GM19025 (cell line): ENCODE measurements at regions not wholly inside any gene's neighbourhood (a gene's known extent, or its start where the extent isn't known, plus 50 kb on each side); places are given as distances from the start of the nearest gene placed in this dataset.

ENCODE experiments used
- ATAC-seq: cut with Tn5 transposase; IDR thresholded peaks from one replicate; pipeline ENCODE4 v1.9.1; 2021; ENCODE audit warnings: mild to moderate bottlenecking, low read depth, moderate library complexity; ENCODE audit not compliant: unreplicated experiment

DNA sequence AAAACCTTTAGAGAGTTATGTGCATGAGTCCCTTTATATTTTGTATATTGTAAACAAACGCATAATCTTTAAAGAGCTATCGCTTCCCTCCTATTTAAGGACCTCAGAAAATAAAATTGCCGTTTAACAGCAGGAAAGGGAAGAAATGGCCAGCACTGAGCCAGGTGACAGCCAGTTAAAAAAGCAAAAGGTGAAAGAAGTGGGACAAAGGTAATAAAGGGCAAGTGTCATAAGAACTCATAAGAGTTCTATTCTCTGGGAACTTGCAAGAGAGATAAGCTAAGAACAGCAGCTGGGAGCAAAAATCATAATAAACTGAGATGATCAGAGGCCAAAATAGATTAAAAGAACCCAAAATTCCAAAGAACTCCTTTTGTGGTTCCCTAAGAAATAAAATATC lies 520.9 kb upstream of the PKN2 start:
- no peak for ATAC-seq

GRCh38 chr1:88168126-88168525 lies 515.9 kb upstream of the PKN2 start:
- no peak for ATAC-seq

DNA sequence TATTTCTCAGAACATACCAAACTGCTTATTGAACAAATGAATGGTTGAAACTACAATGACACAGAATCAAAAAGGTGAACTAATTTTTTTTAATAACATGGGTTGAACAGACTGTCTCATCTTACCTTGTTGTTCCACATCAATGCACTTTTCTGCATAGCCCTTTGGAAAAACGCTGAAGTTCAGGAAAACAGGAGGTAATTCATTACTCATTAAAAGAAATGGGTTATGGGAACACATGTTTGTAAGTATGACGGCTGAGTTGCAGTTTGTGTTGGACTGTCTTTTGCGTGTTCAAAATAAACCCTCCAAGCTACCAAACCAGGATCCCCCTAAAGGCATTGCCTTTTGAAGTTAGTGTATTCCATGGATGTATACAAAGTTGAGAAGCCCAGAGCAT lies 514.9 kb upstream of the PKN2 start:
- ATAC-seq, result no peak

GRCh38 chr1:88169939-88170338 lies 514.1 kb upstream of the PKN2 start:
- no peak for ATAC-seq

GRCh38 chr1:88175120-88175630 lies 508.9 kb upstream of the PKN2 start:
- ATAC-seq, result no peak

DNA sequence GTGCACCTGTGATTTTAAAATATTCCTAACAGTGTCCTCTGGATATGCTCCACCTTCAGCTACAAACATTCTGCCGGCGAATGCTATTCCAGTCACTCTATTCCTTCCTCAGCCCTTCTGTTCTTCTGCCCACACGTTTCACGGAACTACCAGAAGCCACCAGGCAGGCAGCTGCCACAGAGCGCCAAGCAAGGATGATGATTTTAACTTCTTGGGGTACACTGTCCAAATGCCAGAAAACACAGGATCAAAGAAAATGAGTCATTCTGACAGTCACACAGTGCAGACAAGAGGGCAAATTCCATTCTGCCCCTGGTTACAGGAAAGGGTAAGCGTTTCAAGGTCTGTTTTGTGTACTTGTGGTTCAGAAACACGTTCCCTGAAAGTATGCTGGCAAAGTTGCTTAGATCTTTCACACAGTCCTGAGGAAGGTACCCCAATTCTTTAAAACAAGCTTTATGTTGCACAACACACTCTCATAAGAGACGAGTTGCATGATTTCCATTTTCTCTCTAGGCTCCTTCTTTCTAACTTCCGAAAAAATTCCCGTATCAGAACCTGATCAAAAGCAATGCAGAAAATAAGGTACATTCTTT lies 508.3 kb upstream of the PKN2 start:
- ATAC-seq, result no peak

GRCh38 chr1:88179943-88180342 lies 504.1 kb upstream of the PKN2 start:
- no peak for ATAC-seq

GRCh38 chr1:88180449-88181108 lies 503.5 kb upstream of the PKN2 start:
- peak; percentile 96 for ATAC-seq

GRCh38 chr1:88186911-88187310 lies 497.2 kb upstream of the PKN2 start:
- ATAC-seq, result no peak

DNA sequence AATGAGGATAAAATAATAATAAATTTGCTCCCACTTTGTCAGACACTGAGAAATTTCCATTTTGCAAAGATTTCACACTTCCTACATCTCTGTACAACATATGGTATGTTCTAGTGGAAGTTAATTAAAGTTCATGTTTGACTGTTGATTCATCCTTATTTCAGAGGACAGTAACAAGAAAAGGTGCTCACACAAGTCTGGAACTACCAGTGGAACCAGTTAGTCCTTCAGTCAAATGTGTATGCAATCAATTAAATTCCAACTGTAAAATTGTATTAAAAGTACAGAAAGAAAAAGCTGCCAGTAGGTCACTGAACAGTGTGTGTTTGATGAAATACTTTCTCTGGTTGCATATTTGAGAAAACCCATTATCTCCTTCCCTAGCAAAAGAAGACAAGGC lies 496.0 kb upstream of the PKN2 start:
- no peak for ATAC-seq

- no peak for ATAC-seq
Observed at GRCh38 chr1:88189525-88189924, 494.5 kb upstream of the PKN2 start.

GRCh38 chr1:88191917-88192316 lies 492.2 kb upstream of the PKN2 start:
- peak; percentile 89 for ATAC-seq

- ATAC-seq, result no peak
Observed at GRCh38 chr1:88194542-88194941, 489.5 kb upstream of the PKN2 start.

DNA sequence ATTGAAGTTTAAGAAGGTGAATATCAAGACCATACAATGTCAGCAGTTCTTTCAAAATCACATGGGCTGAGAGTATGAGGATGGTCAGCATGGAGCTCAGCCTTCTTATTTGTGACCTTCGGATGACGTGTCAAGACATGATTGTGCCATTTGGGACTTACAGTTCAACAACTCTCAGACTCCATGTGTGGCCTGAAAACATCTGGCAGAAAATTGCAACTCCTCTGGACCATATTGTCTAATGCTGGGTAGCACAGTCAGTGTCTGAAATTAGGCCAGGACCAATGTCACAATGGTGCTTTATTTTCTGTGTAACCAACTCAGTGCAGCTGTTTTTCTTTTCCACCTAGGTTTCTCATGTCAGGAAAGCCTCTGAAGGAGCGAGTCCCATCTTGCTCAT lies 483.5 kb upstream of the PKN2 start:
- ATAC-seq, result no peak

DNA sequence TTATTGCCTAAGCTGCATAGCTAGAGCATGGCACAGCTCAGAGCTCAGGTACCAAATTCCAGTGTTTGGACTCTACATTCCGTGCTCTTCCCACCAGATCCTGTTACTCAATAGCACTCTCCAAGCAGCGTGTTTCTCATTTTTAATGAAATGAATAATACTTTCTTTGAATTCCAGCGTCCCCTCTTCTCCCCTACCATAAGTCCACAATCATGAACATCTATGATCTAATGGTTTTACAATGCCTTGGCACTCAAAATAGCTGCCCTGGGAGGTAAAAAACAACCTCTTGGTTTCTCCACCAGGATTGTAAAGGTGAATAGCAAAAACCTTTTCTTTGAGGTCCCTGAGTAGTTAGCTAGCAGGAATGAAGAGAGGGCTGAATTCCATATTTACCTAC lies 480.0 kb upstream of the PKN2 start:
- no peak for ATAC-seq

DNA sequence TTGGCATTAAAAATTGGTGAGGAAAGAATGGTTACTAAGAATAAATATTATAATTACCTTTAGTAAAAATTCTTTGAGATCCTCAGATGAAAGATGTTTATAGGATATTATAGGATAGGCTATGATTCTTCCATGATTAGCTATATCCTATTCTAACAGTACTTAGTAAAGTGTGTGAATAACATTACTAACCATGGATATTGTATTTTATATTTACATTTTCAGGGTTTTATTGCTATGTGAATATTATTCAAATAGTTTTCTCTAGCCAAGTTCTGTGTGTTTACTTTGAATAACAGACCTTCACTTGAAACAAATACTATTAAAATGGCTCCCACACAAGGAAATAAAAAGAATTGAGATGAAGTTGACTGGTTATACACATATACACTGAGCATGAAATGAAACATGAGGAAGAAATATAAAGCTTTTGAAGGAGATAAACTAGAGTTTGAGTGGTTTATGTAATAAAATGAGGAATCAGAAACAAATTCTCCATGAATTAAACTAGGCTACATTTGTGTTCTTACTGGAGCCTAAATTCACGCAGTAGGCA lies 479.4 kb upstream of the PKN2 start:
- ATAC-seq, result no peak

DNA sequence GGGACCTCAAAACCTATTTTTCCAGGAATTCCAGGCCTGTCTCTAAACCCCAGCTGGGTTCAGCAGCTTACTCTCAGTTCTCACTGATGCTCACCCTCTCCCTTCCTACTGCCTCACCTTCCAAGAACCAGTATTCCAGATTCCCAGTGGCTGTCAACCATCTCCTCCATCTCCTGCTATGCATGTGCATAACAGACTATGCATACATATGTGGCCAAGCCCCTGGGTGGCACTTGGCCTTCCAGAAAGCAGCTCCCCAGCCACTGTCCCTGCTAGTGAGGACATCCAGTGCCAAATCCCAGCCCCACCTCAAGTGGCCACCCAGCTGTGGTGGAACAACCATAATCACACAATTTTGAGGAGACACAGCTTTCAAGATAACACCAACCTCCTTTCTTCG lies 475.7 kb upstream of the PKN2 start:
- no peak for ATAC-seq

DNA sequence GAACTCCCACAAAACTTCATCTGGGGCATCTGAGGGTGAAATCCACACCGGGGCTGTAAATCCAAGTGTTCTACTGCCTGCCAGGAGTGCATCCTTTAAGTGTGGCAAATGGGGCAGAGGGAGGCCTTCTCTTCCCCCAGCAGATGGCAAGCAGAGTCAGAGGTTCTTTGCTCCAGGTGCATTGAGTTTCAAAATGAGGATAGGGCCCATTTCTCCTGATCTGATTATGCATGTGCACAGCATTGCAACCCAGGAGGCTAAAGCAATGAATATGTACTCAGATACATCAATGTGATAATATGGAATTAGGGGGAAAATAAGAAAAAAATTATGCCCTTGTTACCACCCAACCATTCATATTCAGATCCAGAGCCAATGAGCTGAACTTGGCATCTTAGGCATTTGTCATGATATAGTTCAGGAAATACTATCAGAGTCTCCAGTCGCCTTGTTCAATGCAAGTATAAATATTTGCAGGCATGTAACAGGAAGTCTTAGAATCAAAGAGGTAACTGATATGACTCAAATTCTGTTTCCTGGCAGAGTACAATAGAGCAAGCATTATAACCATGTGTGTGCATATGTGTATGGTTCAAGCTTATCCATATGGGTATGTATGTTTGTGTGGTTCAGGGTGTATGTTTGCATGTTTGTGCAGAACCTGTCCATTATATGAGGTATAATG lies 473.8 kb upstream of the PKN2 start:
- no peak for ATAC-seq

DNA sequence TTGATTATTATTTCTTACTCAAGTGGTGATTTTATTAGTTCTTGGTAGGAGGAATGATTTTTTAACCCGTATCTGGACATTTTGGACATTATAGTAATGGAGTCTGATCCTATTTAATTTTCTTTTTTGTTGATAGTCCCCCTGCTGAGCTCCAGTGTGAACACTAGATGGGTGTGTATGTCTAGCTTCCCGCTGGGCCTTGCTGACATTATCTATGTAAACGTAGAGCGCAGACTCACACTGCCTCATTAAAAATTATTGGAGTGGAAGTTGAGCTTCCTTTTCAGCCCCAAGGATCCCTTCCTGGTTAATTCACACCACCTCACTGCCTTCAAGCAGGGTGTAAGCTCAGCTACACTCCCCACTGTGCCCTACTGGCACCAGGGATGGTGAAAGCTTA lies 467.6 kb upstream of the PKN2 start:
- ATAC-seq, result no peak

- no peak for ATAC-seq
Observed at GRCh38 chr1:88217386-88217785, 466.7 kb upstream of the PKN2 start.

DNA sequence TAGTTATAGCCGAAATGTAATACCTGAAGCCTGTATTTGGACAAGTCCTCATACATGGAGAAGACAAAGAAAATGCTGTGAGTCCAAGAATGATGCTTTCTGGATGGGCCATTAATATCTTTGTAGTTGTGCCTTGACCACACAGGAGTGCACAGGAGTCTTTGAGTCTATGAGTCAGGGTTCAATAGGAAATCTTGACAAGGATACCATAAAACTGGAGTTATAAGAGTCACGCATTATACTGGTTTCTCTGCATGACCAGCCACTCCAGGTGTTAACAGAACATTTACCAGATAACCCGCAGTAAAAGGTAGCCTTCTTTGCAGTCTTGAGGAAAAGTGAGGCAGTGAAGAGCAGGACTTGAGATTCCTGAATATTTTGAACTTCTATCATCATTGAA lies 464.6 kb upstream of the PKN2 start:
- ATAC-seq, result no peak

- no peak for ATAC-seq
Observed at GRCh38 chr1:88221411-88221810, 462.7 kb upstream of the PKN2 start.
